Heart left ventricle (tissue), 16 donors: ENCODE measurements at regions not wholly inside any gene's neighbourhood (a gene's known extent, or its start where the extent isn't known, plus 50 kb on each side); places are given as distances from the start of the nearest gene placed in this dataset.

Source experiments
- ATAC-seq, 4 donors: fragments of 200-7000 bp; cut with Tn5 transposase; one replicate each; pipeline ENCODE4 v1.9.1; 2020 to 2022; ENCODE audit warnings: moderate library complexity in 4 of 4, mild to moderate bottlenecking in 3 of 4, moderate number of reproducible peaks in 1 of 4
- DNase-seq, 5 donors: peaks; one replicate each; pipeline ENCODE4 v3.0.0-alpha.2; 2020
- H3K27ac ChIP-seq, 12 donors: fragments of 200-600 bp; sonication (generic) in 4 of 12; one replicate each; pipeline versions ENCODE4 v1.5.0 to v1.8.0; 2016 to 2022; ENCODE audit warnings: mild to moderate bottlenecking in 2 of 12
- H3K27me3 ChIP-seq, 9 donors: fragments of 200-600 bp; sonication (generic) in 2 of 9; one replicate each; pipeline versions ENCODE4 v1.5.1 to v1.8.0; 2016 to 2022; ENCODE audit warnings: mild to moderate bottlenecking in 3 of 9
- H3K36me3 ChIP-seq, 9 donors: fragments of 200-600 bp; sonication (generic) in 2 of 9; one replicate each; pipeline versions ENCODE4 v1.5.0 to v1.8.0; 2018 to 2022; ENCODE audit warnings: mild to moderate bottlenecking in 2 of 9
- H3K4me1 ChIP-seq, 12 donors: fragments of 200-600 bp; sonication (generic) in 4 of 12; one replicate each; pipeline versions ENCODE4 v1.5.0 to v1.8.0; 2016 to 2022; ENCODE audit warnings: mild to moderate bottlenecking in 3 of 12
- H3K4me3 ChIP-seq, 12 donors: fragments of 200-600 bp; sonication (generic) in 4 of 12; one replicate each; pipeline versions ENCODE4 v1.5.0 to v1.8.0; 2017 to 2022; ENCODE audit warnings: mild to moderate bottlenecking in 9 of 12, moderate library complexity in 4 of 12
- H3K9me3 ChIP-seq, 12 donors: fragments of 200-600 bp; sonication (generic) in 4 of 12; one replicate each; pipeline versions ENCODE4 v1.5.0 to v1.8.0; 2016 to 2022; ENCODE audit warnings: mild to moderate bottlenecking in 1 of 12
- POLR2A ChIP-seq, 2 donors: fragments of 450-650 bp; IDR thresholded peaks; one replicate each; pipeline ENCODE4 v1.6.1; 2017; ENCODE audit warnings: antibody characterized with exemption in 2 of 2, mild to moderate bottlenecking in 2 of 2, moderate library complexity in 2 of 2
- WGBS, 4 donors: extraction: QIAGEN DNeasy Blood & Tissue Kit in 2 of 4; methylation state at CpG; one replicate each; pipeline versions ENCODE4 v1.1.5 to v1.1.7; 2013 to 2018; 5-methylcytosine and 5-hydroxymethylcytosine counted together
- intact Hi-C, 10 donors: fragments of 100-400 bp; cut with DNase I; formaldehyde crosslinking; loops; one replicate each; pipeline versions ENCODE4 v1.11.1 to v1.14.2; 2022
- TF ChIP-seq, protein P1 (sequence below), 12 donors: fragments of 200-600 bp; sonication (generic) in 4 of 12; IDR thresholded peaks; one replicate each; pipeline versions ENCODE4 v1.5.0 to v1.8.0; 2018 to 2022; ENCODE audit warnings: antibody characterized with exemption in 12 of 12, mild to moderate bottlenecking in 5 of 12
- donor health status: ischemic (EF 13 %, LVEDD 7.1; RV severe dilation, severe dysfunction).
- donor health status: healthy with polysubstance abuse.
- donor health status: DM: no; HTN: yes; CAD: no.
- donor health status: DM: no; HTN: no; CAD: no.
- donor health status: ischemic (EF 25% LVEDD 6.9; RV normal size, moderate dysfunction).
- donor health status: ischemic (EF 25% LVEDD 5.7; RV mildly dilated, moderate dysfunction).
- donor health status: healthy.
- donor health status: DM: yes; HTN: yes; CAD: no.
- donor health status: ischemic (EF 35%, LVEDD 5.7; RV mildly dilated, moderate dysfunction).
- donor health status: nonischemic (EF 11% LVEDD 7.7; RV severe dilation, severe dysfunction).
- donor health status: DM: yes; HTN: yes; CAD: no.
- donor health status: PGD.
- donor health status: ischemic (EF 29% LVEDD 5.4; RV normal size, mild dysfunction).
- donor health status: nonischemic (EF 23%, LVEDD 6.1; RV moderate dilation, normal function).

DNA sequence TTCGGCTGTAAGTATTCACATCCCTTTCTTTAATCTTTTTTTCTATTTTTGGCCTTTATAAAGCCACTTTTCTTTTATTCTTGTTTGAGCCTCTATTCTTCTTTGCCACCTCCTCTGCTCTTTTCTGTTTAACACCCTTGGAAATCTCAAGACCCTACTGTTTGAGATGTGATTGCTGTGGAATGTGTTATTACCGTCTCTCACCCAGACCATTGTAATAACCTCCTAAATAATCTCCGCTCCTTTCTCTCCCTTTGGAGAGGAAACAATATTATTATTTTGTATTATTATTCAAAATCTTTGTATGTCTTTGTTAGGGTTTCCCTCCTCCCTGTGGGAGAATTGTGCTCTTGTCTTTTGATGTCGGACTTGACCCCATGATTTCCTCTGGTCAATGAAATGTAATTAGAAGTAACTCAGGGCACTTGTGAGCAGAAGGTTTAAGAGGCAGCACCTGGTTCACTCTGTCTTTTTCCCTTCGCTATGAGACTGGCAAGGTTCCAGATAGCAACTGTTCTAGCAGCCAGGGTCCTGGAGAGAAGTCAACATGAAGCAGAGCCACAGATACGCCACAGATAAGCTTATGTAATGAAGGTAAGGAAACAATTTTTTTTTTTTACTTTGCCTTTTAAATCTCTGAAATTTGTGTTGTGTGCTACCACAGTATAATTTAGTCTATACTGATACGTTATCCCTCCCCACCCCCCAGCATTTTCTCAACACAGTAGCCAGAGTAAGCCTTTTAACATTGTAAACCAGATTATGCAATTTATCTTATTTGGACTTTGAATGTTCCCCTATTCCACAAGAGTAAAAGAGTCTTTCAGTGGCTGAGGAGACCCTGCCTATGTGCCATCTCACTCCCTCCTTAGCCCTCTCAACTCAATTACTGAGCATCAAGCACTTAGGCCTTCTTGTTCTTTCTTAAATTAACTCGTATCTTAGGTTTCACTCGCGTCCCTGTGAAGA is 601.2 kb upstream of the ZNF804A start:
- 59 to 63% (median 60%) methylated on average over 10 of the region's 10 CpGs for WGBS, 4 donors
- intact Hi-C loops = no loop called here
- ATAC-seq = no peak

DNA sequence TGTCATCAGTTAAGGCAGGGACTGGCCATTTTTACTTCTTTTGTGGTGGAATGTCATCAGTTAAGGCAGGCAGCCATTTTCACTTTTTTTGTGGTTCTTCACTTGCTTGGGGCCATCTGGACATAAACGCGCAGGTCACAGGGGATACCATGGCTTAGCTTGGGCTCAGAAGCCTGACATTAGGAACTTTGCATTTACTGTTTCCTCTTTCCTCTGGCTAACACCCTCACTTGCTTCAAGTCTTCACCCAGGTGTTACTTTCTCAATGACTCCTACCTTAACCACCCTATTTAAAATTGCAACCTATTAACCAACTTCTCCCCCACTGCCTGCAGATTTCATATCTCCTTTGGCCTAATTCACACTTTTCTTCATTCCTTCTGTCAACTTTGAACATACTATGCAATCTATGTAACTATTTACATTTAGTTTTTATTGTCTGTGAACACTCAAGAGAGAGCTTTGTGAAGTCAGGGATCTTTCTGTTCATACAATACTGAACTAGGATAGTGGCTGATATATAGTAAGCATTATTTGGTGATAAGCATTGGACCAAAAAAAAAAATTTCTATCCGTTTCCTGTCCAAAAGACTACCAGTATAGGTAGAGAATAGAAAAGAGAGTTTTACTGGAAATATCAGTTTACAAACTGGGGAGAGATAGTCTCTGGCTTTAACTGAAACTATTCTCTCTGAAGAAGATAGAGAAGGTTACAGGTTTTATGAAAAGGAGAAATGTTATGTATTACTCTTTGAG is 600.1 kb upstream of the ZNF804A start:
- Histone ChIP-seq H3K4me3 (no peak overlapping the region), H3K4me1 (no peaks in the 10 kb centered on the region), H3K36me3 (no peaks in the 10 kb centered on the region), H3K27ac (no peak overlapping the region), H3K9me3 (no peaks in the 10 kb centered on the region), H3K27me3 (no peaks in the 10 kb centered on the region)
- intact Hi-C loops = no loop called here
- DNase-seq (no peak), ATAC-seq (no peak)
- TF ChIP-seq, protein P1, sequence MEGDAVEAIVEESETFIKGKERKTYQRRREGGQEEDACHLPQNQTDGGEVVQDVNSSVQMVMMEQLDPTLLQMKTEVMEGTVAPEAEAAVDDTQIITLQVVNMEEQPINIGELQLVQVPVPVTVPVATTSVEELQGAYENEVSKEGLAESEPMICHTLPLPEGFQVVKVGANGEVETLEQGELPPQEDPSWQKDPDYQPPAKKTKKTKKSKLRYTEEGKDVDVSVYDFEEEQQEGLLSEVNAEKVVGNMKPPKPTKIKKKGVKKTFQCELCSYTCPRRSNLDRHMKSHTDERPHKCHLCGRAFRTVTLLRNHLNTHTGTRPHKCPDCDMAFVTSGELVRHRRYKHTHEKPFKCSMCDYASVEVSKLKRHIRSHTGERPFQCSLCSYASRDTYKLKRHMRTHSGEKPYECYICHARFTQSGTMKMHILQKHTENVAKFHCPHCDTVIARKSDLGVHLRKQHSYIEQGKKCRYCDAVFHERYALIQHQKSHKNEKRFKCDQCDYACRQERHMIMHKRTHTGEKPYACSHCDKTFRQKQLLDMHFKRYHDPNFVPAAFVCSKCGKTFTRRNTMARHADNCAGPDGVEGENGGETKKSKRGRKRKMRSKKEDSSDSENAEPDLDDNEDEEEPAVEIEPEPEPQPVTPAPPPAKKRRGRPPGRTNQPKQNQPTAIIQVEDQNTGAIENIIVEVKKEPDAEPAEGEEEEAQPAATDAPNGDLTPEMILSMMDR (IDR thresholded peaks at IDR 0.05) = no peak
- TF ChIP-seq POLR2A (IDR thresholded peaks at IDR 0.05) = no peak
- WGBS, 4 donors = 80 to 91% (median 89%) methylated on average over 3 of the region's 3 CpGs

More for the DNA sequence above, 601.2 kb upstream of the ZNF804A start:
- no peak overlapping the region for H3K4me3 ChIP-seq
- no peaks in the 10 kb centered on the region for H3K9me3 ChIP-seq
- DNase-seq = no peak
- no peaks in the 10 kb centered on the region for H3K4me1 ChIP-seq
- TF ChIP-seq, protein P1 (IDR thresholded peaks at IDR 0.05) = no peak
- no peak for TF ChIP-seq POLR2A (IDR thresholded peaks at IDR 0.05)
- no peak overlapping the region for H3K27ac ChIP-seq
- no peaks in the 10 kb centered on the region for H3K36me3 ChIP-seq
- H3K27me3 ChIP-seq = no peaks in the 10 kb centered on the region

DNA sequence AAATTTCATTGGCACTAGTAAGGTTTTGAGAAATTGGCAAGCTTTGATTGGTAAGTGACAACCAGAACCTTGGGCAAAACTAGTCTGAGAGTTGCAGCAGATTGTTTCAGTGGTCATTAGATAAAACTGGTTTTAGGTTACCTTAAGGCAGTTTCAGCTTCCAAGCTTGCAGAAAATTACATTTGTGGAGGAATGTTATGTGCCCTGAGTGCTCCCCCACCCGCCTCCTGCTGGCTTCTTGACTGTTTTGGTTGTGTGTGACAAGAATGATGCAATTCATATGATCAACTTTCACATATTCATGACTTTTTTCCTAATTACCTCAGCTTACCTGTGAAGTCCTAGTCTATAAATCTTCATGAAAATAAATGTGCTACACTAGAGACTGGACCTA is 599.5 kb upstream of the ZNF804A start:
- Histone ChIP-seq H3K4me3 (no peak overlapping the region), H3K4me1 (no peaks in the 10 kb centered on the region), H3K27ac (no peak overlapping the region), H3K9me3 (no peaks in the 10 kb centered on the region), H3K36me3 (no peaks in the 10 kb centered on the region), H3K27me3 (no peaks in the 10 kb centered on the region)
- intact Hi-C loops = no loop called here
- ATAC-seq (no peak), DNase-seq (no peak)
- 25 to 63% (median 35%) methylated on average over 1 of the region's 1 CpG for WGBS, 4 donors
- TF ChIP-seq, protein P1 (IDR thresholded peaks at IDR 0.05) = no peak
- TF ChIP-seq POLR2A (IDR thresholded peaks at IDR 0.05) = no peak
